DND-41 (cell line): ENCODE measurements at regions not wholly inside any gene's neighbourhood (a gene's known extent, or its start where the extent isn't known, plus 50 kb on each side); places are given as distances from the start of the nearest gene placed in this dataset.

Experiments used
- CTCF ChIP-seq: IDR thresholded peaks from 2 replicates; pipeline ENCODE4 v1.5.1; 2012; ENCODE audit warnings: borderline replicate concordance, low read length, moderate library complexity, mild to moderate bottlenecking; ENCODE audit not compliant: poor library complexity, severe bottlenecking; ENCODE audit errors: extremely low read depth
- EZH2 ChIP-seq: IDR thresholded peaks from 3 replicates; pipeline ENCODE4 v1.6.1; 2012; ENCODE audit warnings: borderline replicate concordance, low read depth, mild to moderate bottlenecking, moderate library complexity, low read length, inconsistent platforms; ENCODE audit not compliant: severe bottlenecking

GRCh38 chr1:216945538-216946080 lies 222.4 kb upstream of the ESRRG start:
- no peak for TF ChIP-seq CTCF
- TF ChIP-seq EZH2 = no peak
